ENCODE measurements at regions not wholly inside any gene's neighbourhood (a gene's known extent, or its start where the extent isn't known, plus 50 kb on each side); places are given as distances from the start of the nearest gene placed in this dataset.

DNA sequence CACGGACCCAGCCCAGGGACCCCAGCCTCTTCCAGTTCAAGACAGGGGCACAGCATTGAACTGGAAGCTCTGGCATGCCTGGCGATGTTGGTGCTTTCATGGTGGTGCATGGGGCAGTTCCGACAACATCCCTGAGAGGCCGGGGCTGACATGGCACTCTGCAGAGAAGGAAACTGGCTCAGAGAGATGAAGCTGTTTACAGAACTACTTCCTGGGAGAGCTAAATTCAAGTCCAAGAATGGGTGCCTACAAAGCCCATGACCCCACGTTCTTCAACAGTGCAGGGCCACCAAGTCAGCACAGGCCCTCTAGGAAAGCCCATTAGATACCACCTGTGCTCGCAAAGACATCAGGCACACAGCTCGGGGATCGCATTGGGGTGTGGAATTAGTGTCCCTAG, 470.9 kb upstream of the MGMT start:
- no peak for DNase-seq

GRCh38 chr10:128998101-128998805, 468.8 kb upstream of the MGMT start:
- no peak for DNase-seq

GRCh38 chr10:129004398-129004797, 462.6 kb upstream of the MGMT start:
- DNase-seq = no peak

DNA sequence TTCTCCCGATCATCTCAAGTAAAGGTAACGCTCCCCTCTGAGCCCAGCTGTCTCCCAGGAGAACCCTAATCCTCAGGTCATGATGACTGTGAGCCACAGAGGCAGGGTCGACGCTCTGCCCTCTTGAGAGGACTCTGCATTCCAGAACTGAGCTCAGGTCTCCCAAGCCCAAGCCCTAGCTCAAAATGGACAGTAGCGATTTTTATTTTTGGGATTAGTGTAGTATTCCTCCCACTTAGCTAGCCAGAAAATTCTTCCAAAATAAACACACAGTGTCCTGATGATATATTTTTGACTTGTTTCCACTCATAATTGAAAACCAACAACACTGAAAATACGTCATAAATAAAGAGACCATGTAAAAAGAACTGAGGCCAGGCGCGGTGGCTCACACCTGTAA, 462.0 kb upstream of the MGMT start:
- no peak for DNase-seq

- DNase-seq = no peak
Observed at GRCh38 chr10:129005804-129006203, 461.2 kb upstream of the MGMT start.

GRCh38 chr10:129018511-129018910, 448.5 kb upstream of the MGMT start:
- no peak for DNase-seq

DNA sequence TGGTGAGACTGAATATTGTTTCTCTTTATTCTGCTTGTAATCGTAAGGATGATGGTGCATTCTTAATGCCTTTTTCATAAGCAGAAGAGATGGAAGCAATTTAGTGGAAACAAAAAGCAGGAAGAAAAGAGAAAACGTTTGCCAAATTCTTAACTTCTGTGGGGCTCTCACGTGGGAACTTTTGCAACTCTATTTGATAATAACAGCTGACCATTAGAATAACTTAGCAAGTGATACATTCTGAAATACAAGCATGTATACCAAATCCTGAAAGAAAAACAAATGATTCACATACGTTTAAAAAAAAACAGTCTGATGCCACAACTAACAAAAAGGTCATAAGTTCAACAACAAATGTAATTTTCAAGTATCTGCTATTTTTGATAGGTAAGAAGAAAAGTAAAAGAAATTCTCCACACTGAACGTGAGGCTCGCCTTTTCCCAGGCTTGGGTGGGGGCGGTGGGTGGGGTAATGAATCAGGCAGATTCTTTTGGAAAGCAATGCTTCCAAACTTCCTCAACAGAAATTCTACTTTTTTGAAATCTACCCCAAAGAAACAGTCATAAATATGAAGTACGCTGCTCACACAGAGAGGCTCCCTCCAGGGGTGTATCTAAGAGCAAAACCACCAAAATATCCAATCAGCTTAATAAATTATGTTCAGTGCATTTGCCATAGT, 446.2 kb upstream of the MGMT start:
- DNase-seq = no peak

DNA sequence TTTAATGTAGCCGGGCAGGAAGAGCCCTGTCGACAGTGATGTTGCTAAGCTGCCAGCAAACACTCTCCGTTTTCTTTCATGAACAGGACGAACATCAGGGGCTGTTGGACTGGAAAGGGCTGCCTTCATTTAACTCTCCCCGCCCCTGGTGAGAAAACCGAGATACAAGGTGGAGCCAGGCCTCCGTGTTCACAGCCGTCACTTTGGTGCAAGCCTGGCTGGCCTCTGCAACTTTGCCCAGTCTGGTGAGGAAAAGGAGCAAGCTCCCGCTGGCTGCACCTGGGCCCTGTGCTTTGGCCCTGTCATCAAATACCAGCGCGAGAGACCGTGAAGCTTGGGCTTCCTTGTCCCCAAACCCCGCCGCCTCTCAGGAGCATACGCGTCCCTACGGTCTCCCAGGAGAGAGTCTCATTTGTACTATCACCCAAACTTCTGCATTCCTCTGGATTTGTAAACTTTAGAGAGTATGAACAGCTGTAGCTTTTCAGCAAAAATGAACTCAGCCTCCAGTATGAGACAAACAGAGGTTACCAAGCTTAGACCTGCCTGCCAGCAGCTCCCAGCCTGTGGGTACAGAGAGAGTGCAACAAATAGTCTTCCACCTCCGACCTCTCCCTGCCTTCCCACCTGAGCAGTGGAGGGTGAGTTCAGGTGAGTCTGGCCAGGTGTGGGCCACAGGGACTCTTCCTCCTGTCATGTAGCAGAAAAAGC, 445.3 kb upstream of the MGMT start:
- DNase-seq = no peak

DNA sequence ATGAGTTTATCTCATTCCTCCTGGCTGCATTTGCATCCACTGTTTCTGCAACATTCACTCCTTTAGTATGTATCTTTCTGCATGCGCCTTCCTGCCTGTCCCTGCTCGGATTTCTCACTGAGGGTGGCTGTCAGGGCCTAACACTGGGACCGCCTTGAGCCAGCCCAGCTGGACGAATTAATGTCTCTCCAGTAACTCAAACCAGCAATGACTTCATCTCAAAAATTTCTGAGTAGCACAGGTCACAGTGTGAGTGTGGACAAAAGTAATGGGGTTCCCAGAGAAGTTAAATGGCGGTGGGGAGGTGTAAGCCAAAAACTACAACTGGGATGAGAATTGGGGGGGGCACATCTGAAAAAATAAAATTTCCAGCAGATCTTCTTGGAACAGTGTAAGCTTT, 444.0 kb upstream of the MGMT start:
- DNase-seq = no peak

DNA sequence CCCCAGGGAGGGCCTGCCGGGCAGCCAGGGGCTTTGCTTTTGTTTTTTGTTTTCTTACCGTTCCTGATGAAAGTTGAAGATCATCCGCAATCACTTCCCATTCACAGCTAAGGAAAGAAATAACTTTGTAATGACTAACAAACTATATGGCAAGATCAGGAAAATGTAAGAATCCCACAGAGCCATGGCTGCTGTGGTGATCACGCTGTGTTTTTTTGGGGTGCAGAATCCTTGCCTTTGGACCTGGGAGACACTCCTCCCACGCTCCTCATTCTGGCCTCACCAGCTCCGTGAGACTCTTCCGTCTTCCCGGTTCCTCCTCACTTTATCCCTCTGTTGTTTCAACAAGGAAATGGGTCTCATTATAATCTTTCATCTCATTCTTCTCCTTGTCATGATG, 443.0 kb upstream of the MGMT start:
- no peak for DNase-seq

- DNase-seq = no peak
Observed at GRCh38 chr10:129025787-129026186, 441.3 kb upstream of the MGMT start.

- no peak for DNase-seq
Observed at GRCh38 chr10:129027906-129028305, 439.1 kb upstream of the MGMT start.

GRCh38 chr10:129028451-129028850, 438.6 kb upstream of the MGMT start:
- DNase-seq = no peak

DNA sequence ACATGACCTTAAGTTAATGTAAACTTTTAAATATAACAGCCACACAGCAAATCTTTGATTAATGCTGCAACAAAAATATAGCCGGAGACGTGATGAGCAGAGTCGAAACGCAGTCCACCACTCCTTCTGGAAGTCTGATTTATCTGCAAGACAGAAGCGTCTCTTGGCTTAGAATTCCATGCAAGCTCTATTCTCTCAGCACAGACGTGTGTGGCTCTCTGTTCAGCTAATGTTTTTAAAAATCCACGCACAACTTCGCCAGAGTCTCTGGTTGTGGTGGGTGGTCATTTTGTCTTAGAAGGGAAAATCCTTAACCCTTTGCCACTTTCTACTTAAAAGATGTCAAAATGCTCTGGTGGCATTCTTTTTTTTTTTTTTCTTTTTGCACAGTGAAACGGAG, 438.0 kb upstream of the MGMT start:
- DNase-seq = no peak

- no peak for DNase-seq
Observed at GRCh38 chr10:129029851-129030602, 437.0 kb upstream of the MGMT start.

- no peak for DNase-seq
Observed at GRCh38 chr10:129030603-129030895, 436.5 kb upstream of the MGMT start.

GRCh38 chr10:129030996-129031843, 435.8 kb upstream of the MGMT start:
- no peak for DNase-seq

GRCh38 chr10:129031844-129032150, 435.2 kb upstream of the MGMT start:
- no peak for DNase-seq

DNA sequence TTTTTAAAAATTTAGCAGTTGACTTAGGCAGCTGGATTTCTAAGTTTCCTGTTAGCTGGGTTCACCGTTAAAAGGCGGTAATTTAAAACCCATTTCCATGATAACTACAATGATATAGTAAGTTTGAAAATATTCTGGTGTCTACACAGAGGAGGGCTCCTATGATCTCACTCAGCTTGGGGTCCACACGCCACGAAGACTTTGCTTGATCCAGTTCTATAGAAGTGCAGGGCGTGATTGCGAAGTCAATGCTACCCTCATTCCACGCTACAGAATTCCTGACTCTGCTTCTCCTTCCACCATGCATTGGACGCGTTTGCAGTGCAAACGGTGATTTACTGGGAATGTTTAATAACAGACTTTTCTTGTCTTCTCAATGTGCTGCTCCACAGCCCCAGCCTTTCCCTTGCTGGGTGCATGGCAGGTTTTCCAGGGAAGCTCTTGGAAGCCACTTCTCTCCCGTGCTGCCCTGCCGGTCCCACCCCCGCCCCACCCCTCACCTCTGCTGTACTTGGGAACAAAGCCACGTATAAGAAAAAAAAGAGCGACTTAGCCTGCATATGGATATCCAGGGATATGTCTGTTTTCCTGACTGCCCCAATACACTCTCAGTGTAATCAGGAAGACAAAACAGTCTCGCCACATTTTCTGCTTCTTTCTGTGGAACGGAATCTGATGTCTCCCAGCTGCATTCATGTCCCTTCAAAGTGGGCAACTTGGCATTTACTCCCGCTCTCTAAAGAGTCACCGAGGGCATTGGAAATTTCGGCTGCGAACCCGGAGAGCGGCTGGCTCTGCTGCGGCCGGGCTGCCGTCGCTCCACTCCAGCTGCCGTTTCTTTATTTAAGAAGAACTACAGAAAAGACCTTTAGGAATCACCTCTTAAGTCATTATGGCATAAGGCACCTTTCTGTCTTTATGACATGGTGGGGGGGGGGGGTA, 434.4 kb upstream of the MGMT start:
- no peak for DNase-seq

GRCh38 chr10:129033340-129033739, 433.7 kb upstream of the MGMT start:
- DNase-seq = no peak

GRCh38 chr10:129033790-129034272, 433.2 kb upstream of the MGMT start:
- DNase-seq = no peak

Measured in NCI-H187 treated with DMSO at 0.1 percent for 48 hours (cell line).